ENCODE measurements at regions not wholly inside any gene's neighbourhood (a gene's known extent, or its start where the extent isn't known, plus 50 kb on each side); places are given as distances from the start of the nearest gene placed in this dataset.

DNA sequence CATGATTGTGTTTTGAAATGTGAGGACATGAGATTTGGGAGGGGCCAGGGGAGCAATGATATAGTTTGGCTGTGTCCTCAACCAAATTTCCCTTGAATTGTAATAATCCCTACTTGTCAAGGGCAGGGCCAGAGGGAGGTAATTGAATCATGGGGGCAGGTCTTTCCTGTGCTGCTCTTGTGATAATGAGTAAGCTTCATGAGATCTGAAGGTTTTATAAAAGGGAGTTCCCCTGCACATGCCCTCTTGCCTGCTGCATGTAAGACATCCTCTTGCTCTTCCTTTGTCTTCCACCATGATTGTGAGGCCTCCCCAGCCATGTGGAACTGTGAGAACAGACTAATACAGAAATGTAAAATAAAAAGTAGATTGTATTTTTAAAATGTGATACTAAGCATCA lies 1294.9 kb downstream of the ADGRL3 start:
- TF ChIP-seq, protein P1, sequence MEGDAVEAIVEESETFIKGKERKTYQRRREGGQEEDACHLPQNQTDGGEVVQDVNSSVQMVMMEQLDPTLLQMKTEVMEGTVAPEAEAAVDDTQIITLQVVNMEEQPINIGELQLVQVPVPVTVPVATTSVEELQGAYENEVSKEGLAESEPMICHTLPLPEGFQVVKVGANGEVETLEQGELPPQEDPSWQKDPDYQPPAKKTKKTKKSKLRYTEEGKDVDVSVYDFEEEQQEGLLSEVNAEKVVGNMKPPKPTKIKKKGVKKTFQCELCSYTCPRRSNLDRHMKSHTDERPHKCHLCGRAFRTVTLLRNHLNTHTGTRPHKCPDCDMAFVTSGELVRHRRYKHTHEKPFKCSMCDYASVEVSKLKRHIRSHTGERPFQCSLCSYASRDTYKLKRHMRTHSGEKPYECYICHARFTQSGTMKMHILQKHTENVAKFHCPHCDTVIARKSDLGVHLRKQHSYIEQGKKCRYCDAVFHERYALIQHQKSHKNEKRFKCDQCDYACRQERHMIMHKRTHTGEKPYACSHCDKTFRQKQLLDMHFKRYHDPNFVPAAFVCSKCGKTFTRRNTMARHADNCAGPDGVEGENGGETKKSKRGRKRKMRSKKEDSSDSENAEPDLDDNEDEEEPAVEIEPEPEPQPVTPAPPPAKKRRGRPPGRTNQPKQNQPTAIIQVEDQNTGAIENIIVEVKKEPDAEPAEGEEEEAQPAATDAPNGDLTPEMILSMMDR (IDR thresholded peaks at IDR 0.05) = no peak
- TF ChIP-seq EP300 (IDR thresholded peaks at IDR 0.05) = no peak

Data from ovary (tissue), 3 donors.